ENCODE measurements at regions not wholly inside any gene's neighbourhood (a gene's known extent, or its start where the extent isn't known, plus 50 kb on each side); places are given as distances from the start of the nearest gene placed in this dataset.
"Not testable (repeated sequence)": the region's sequence is repeated elsewhere in the genome, so short reads cannot be mapped to it uniquely, and the experiment has no call there.

- DNase-seq = no peak
- no peaks in the 10 kb centered on the region for H3K9me3 ChIP-seq
- CTCF ChIA-PET = no interaction called here
Measured at GRCh38 chr2:132253496-132254305, 91.9 kb upstream of the ANKRD30BL start.

GRCh38 chr2:132254306-132254919, 92.7 kb upstream of the ANKRD30BL start:
- intact Hi-C loops (cut with micrococcal nuclease; ENCODE audit: unreplicated experiment); H3K4me3 ChIP-seq (ENCODE audit: low read depth, low read length); H3K4me1 ChIP-seq; BruUV-seq (replicated peaks); DNase-seq; H3K27me3 Mint-ChIP-seq (ENCODE audit: insufficient read depth, unreplicated experiment); H3K4me1 Mint-ChIP-seq (ENCODE audit: low read depth, unreplicated experiment); CTCF ChIA-PET; H3K27me3 ChIP-seq (replicated peaks; ENCODE audit: control insufficient read depth, insufficient read depth, low read length); POLR2A ChIA-PET; H3K4me3 Mint-ChIP-seq (ENCODE audit: unreplicated experiment); H3K27ac Mint-ChIP-seq (ENCODE audit: unreplicated experiment); H3K9me3 ChIP-seq; H3K36me3 Mint-ChIP-seq (ENCODE audit: insufficient read depth, unreplicated experiment); H3K36me3 ChIP-seq (ENCODE audit: control insufficient read depth, insufficient read depth, low read length); H3K9me3 Mint-ChIP-seq (ENCODE audit: unreplicated experiment): not testable (repeated sequence)

More at GRCh38 chr2:132253496-132254305, 91.9 kb upstream of the ANKRD30BL start:
- Mint-ChIP-seq H3K36me3 (ENCODE audit: insufficient read depth, unreplicated experiment) (peaks cover 5% of the 10 kb centered on the region), H3K27me3 (ENCODE audit: insufficient read depth, unreplicated experiment) (no peaks in the 10 kb centered on the region), H3K4me3 (ENCODE audit: unreplicated experiment) (no peak overlapping the region), H3K27ac (ENCODE audit: unreplicated experiment) (no peak overlapping the region), H3K4me1 (ENCODE audit: low read depth, unreplicated experiment) (no peaks in the 10 kb centered on the region), H3K9me3 (ENCODE audit: unreplicated experiment) (no peaks in the 10 kb centered on the region)
- Histone ChIP-seq H3K36me3 (ENCODE audit: control insufficient read depth, insufficient read depth, low read length) (no peaks in the 10 kb centered on the region), H3K4me3 (ENCODE audit: low read depth, low read length) (no peak overlapping the region), H3K27me3 (replicated peaks; ENCODE audit: control insufficient read depth, insufficient read depth, low read length) (no peaks in the 10 kb centered on the region), H3K4me1 (no peaks in the 10 kb centered on the region)
- intact Hi-C loops (cut with micrococcal nuclease; ENCODE audit: unreplicated experiment) = no loop called here
- TF ChIP-seq CTCF (IDR thresholded peaks at IDR 0.05; ENCODE audit: insufficient read depth in 1 of 2, low read depth in 1 of 2, low read length in 1 of 2, severe bottlenecking in 1 of 2, unreplicated experiment in 1 of 2) = no peak
- BruUV-seq (replicated peaks) = no TSS peak
- POLR2A ChIA-PET = no interaction called here

- Mint-ChIP-seq H3K9me3 (ENCODE audit: unreplicated experiment) (no peaks in the 10 kb centered on the region), H3K4me1 (ENCODE audit: low read depth, unreplicated experiment) (no peaks in the 10 kb centered on the region), H3K27me3 (ENCODE audit: insufficient read depth, unreplicated experiment) (no peaks in the 10 kb centered on the region), H3K4me3 (ENCODE audit: unreplicated experiment) (no peak overlapping the region), H3K27ac (ENCODE audit: unreplicated experiment) (no peak overlapping the region), H3K36me3 (ENCODE audit: insufficient read depth, unreplicated experiment) (peaks cover 5% of the 10 kb centered on the region)
- no peaks in the 10 kb centered on the region for H3K4me1 ChIP-seq
- no peak for DNase-seq
- no peaks in the 10 kb centered on the region for H3K9me3 ChIP-seq
- no peaks in the 10 kb centered on the region for H3K27me3 ChIP-seq (replicated peaks; ENCODE audit: control insufficient read depth, insufficient read depth, low read length)
- intact Hi-C loops (cut with micrococcal nuclease; ENCODE audit: unreplicated experiment) = no loop called here
- no TSS peak for BruUV-seq (replicated peaks)
- no peaks in the 10 kb centered on the region for H3K36me3 ChIP-seq (ENCODE audit: control insufficient read depth, insufficient read depth, low read length)
- ChIA-PET CTCF (no interaction called here), POLR2A (no interaction called here)
- TF ChIP-seq CTCF (IDR thresholded peaks at IDR 0.05; ENCODE audit: insufficient read depth in 1 of 2, low read depth in 1 of 2, low read length in 1 of 2, severe bottlenecking in 1 of 2, unreplicated experiment in 1 of 2) = no peak
- H3K4me3 ChIP-seq (ENCODE audit: low read depth, low read length) = no peak overlapping the region
Measured at GRCh38 chr2:132255714-132256113, 94.0 kb upstream of the ANKRD30BL start.
